HL-60 (cell line): ENCODE measurements at regions not wholly inside any gene's neighbourhood (a gene's known extent, or its start where the extent isn't known, plus 50 kb on each side); places are given as distances from the start of the nearest gene placed in this dataset.

Experiments
- CTCF ChIP-seq: IDR thresholded peaks from one replicate; pipeline ENCODE4 v1.5.1; 2011; ENCODE audit warnings: low read length, control low read depth, inconsistent platforms; ENCODE audit not compliant: insufficient read depth
- GABPA ChIP-seq: IDR thresholded peaks from 2 replicates; pipeline ENCODE4 v1.6.1; 2012; ENCODE audit warnings: low read depth
- POLR2AphosphoS5 ChIP-seq: IDR thresholded peaks from 2 replicates; pipeline ENCODE4 v1.6.1; 2012; ENCODE audit warnings: low read depth

GRCh38 chr5:104247260-104247659 is 684.7 kb upstream of the NUDT12 start:
- TF ChIP-seq CTCF: no peak
- TF ChIP-seq GABPA: no peak
- TF ChIP-seq POLR2AphosphoS5: no peak
